LNCaP clone FGC (cell line): ENCODE measurements at regions not wholly inside any gene's neighbourhood (a gene's known extent, or its start where the extent isn't known, plus 50 kb on each side); places are given as distances from the start of the nearest gene placed in this dataset.
"Not testable (repeated sequence)": the region's sequence is repeated elsewhere in the genome, so short reads cannot be mapped to it uniquely, and the experiment has no call there.

Source experiments
- DNase-seq: peaks from one replicate; pipeline ENCODE4 v3.0.0-alpha.2; 2011; ENCODE audit warnings: low read depth
- H3K4me3 ChIP-seq: 2 replicates; pipeline ENCODE4 v1.5.1; 2011; ENCODE audit warnings: mild to moderate bottlenecking, low read depth, low read length, control low read depth
- TF ChIP-seq, protein P1 (sequence below): IDR thresholded peaks from 2 replicates; pipeline ENCODE4 v1.5.1; 2012; ENCODE audit warnings: mild to moderate bottlenecking; ENCODE audit not compliant: control insufficient read depth, insufficient read depth; ENCODE audit errors: extremely low read depth

DNA sequence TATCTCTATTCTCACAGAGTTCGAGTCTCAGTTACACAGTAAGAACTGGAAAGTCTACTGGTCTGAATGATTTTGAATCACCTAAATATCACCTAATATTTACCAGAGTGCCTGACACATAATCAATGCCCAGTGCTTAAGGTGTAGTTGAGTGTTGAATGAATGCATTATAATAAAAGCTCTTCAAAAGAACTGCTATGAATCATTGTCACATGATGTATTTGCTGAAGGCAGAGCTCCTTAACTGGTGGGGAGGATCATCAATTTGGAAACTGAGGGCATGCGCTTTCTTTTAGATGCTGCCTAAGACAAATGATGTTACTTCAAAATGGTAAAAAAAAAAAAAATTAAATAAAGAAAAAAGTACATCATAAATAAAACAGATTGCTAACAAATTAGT is 359.4 kb upstream of the KIF2B start:
- TF ChIP-seq, protein P1, sequence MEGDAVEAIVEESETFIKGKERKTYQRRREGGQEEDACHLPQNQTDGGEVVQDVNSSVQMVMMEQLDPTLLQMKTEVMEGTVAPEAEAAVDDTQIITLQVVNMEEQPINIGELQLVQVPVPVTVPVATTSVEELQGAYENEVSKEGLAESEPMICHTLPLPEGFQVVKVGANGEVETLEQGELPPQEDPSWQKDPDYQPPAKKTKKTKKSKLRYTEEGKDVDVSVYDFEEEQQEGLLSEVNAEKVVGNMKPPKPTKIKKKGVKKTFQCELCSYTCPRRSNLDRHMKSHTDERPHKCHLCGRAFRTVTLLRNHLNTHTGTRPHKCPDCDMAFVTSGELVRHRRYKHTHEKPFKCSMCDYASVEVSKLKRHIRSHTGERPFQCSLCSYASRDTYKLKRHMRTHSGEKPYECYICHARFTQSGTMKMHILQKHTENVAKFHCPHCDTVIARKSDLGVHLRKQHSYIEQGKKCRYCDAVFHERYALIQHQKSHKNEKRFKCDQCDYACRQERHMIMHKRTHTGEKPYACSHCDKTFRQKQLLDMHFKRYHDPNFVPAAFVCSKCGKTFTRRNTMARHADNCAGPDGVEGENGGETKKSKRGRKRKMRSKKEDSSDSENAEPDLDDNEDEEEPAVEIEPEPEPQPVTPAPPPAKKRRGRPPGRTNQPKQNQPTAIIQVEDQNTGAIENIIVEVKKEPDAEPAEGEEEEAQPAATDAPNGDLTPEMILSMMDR, result no peak
- no peak for DNase-seq
- H3K4me3 ChIP-seq, result no peak overlapping the region

GRCh38 chr17:53462393-53462811 is 360.3 kb upstream of the KIF2B start:
- TF ChIP-seq, protein P1, result no peak
- no peak for DNase-seq

DNA sequence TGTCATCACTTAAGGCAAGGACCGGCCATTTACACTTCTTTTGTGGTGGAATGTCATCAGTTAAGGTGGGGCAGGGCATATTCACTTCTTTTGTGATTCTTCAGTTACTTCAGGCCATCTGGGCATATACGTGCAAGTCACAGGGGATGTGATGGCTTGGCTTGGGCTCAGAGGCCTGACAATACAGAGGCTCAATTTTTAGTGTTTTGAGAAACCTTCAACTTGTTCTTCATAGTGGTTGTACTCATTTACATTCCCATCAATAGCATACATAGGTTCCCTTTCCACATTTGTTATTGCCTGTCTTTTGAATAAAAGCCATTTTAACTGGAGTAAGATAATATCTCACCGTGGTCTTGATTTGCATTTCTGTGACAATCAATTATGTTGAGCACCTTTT is 366.8 kb upstream of the KIF2B start:
- H3K4me3 ChIP-seq, DNase-seq: not testable (repeated sequence)

More at GRCh38 chr17:53462393-53462811, 360.3 kb upstream of the KIF2B start:
- no peak overlapping the region for H3K4me3 ChIP-seq

DNA sequence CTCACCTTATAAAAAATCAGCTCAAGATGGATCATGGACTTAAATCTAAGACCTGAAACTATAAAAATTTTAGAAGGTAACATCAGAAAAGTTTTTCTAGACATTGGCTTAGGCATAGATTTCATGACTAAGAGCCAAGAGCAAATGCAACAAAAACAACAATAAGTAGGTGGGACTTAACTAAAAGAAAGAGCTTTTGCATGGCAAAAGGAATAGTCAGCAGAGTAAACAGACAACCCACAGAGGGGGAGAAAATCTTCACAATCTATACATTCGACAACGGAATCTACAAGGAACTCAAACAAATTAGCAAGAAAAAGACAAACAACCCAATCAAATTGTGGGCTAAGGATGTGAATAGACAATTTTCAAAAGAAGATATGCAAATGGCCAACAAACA is 368.4 kb upstream of the KIF2B start:
- TF ChIP-seq, protein P1, result no peak
- DNase-seq, result no peak
- H3K4me3 ChIP-seq, result no peak overlapping the region

GRCh38 chr17:53449324-53449723 is 373.4 kb upstream of the KIF2B start:
- TF ChIP-seq, protein P1, result no peak
- no peak overlapping the region for H3K4me3 ChIP-seq
- DNase-seq, result no peak

- no peak overlapping the region for H3K4me3 ChIP-seq
- TF ChIP-seq, protein P1, result no peak
- DNase-seq, result no peak
These were observed 393.8 kb upstream of the KIF2B start for GRCh38 chr17:53428913-53429312.

- no peak for DNase-seq
- H3K4me3 ChIP-seq, result no peak overlapping the region
- TF ChIP-seq, protein P1, result no peak
These were observed 396.2 kb upstream of the KIF2B start for GRCh38 chr17:53426505-53426904.
